ENCODE measurements at regions not wholly inside any gene's neighbourhood (a gene's known extent, or its start where the extent isn't known, plus 50 kb on each side); places are given as distances from the start of the nearest gene placed in this dataset.

DNA sequence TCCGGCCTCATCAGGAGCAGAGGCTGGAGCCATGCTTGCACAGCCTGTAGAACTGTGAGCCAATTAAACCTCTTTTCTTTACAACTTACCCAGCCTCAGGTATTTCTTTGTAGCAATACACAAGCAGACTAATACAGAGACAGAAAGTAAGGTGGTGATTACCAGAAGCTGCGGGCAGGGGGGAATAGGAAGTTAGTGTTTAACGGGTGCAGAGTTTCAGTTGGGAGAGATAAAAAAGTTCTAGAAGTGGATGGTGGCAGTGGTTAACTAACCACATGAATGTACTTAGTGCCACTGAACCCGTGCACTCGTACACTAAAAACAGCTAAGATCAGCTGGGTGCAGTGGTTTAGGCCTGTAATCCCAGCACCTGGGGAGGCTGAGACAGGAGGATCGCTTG is 80.4 kb upstream of the TARDBP start:
- TF ChIP-seq CTCF (IDR thresholded peaks at IDR 0.05; ENCODE audit: low read depth, low read length) (no peak), POLR2A (IDR thresholded peaks at IDR 0.05; ENCODE audit: extremely low read depth, insufficient read length) (no peak), MYC (IDR thresholded peaks at IDR 0.05; ENCODE audit: low read depth, low read length) (no peak)

Measured in NB4 (cell line).